Activated naive CD4-positive, alpha-beta T cell treated with anti-CD3 and anti-CD28 coated beads for 36 hours (primary cell): ENCODE measurements at regions not wholly inside any gene's neighbourhood (a gene's known extent, or its start where the extent isn't known, plus 50 kb on each side); places are given as distances from the start of the nearest gene placed in this dataset.

Source experiments
- CTCF ChIA-PET: fragments of 350-600 bp; sonication (Branson Sonifier 250); formaldehyde crosslinking; loops from one replicate; lab custom pipeline; 2021; ENCODE audit warnings: antibody characterized with exemption; lab: Charles Lee
- DNase-seq: peaks from one replicate; pipeline ENCODE4 v3.0.0-alpha.2; 2020
- H3K27ac Mint-ChIP-seq: one replicate; pipeline ENCODE4 v1.8.0; 2021; ENCODE audit warnings: mild to moderate bottlenecking, mixed read lengths
- H3K27me3 Mint-ChIP-seq: one replicate; pipeline ENCODE4 v1.8.0; 2021; ENCODE audit warnings: low read depth, mixed read lengths
- H3K36me3 Mint-ChIP-seq: one replicate; pipeline ENCODE4 v1.8.0; 2021; ENCODE audit warnings: low read depth, mixed read lengths
- H3K4me1 Mint-ChIP-seq: one replicate; pipeline ENCODE4 v1.8.0; 2021; ENCODE audit warnings: low read depth, mixed read lengths
- H3K4me3 Mint-ChIP-seq: one replicate; pipeline ENCODE4 v1.8.0; 2021; ENCODE audit warnings: mild to moderate bottlenecking, moderate library complexity, mixed read lengths
- H3K9me3 Mint-ChIP-seq: one replicate; pipeline ENCODE4 v1.8.0; 2021; ENCODE audit warnings: mixed read lengths
- intact Hi-C: fragments of 100-400 bp; cut with micrococcal nuclease; formaldehyde crosslinking; loops from one replicate; pipeline ENCODE4 v1.15.1; 2023

DNA sequence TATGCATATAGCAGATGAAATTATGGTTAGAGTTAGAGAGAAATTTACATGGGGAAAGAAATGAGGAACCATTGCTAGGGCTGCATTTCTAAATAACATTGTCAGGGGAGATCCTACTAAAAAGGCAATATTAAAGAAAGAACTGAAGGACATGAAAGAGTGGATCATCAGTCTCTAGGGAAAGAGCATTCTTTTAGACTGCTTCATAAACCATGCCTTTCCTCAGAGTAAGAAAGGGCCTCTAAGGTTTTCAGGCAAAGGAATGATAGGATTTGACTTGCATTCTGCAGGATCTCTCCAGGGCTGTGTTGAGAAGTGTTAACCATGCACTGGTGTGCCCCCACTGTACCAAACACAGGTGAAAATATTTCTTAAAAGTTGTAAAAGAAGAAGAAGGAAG, 385.4 kb upstream of the MAD2L1 start:
- no peaks in the 10 kb centered on the region for H3K4me1 Mint-ChIP-seq
- CTCF ChIA-PET = no interaction called here
- DNase-seq = no peak
- H3K36me3 Mint-ChIP-seq = no peaks in the 10 kb centered on the region
- H3K27ac Mint-ChIP-seq = no peak overlapping the region
- H3K9me3 Mint-ChIP-seq = no peaks in the 10 kb centered on the region
- no peak overlapping the region for H3K4me3 Mint-ChIP-seq
- peaks cover 6% of the 10 kb centered on the region for H3K27me3 Mint-ChIP-seq
- intact Hi-C loops = no loop called here

DNA sequence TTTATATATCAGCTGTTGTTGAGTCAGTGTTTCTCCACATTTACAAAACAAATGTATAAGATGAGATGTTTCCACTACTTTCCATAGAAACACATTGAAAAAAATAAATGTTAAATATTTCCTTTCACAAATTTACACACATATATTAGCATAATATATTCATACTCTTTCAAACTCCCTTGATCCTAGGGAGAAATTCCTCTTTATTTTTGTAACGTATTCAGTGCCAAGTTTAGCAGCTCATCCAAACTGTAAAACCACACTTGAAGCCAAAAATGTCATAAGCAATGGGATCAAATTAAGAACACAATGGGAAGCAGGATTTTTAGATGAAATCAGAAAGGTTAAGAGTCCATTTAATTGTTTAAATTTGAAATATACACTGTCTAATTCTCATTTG, 381.1 kb upstream of the MAD2L1 start:
- no peaks in the 10 kb centered on the region for H3K9me3 Mint-ChIP-seq
- H3K27me3 Mint-ChIP-seq = peaks cover 6% of the 10 kb centered on the region
- H3K27ac Mint-ChIP-seq = no peak overlapping the region
- intact Hi-C loops = no loop called here
- no peaks in the 10 kb centered on the region for H3K36me3 Mint-ChIP-seq
- no peak for DNase-seq
- CTCF ChIA-PET = no interaction called here
- no peaks in the 10 kb centered on the region for H3K4me1 Mint-ChIP-seq
- no peak overlapping the region for H3K4me3 Mint-ChIP-seq

DNA sequence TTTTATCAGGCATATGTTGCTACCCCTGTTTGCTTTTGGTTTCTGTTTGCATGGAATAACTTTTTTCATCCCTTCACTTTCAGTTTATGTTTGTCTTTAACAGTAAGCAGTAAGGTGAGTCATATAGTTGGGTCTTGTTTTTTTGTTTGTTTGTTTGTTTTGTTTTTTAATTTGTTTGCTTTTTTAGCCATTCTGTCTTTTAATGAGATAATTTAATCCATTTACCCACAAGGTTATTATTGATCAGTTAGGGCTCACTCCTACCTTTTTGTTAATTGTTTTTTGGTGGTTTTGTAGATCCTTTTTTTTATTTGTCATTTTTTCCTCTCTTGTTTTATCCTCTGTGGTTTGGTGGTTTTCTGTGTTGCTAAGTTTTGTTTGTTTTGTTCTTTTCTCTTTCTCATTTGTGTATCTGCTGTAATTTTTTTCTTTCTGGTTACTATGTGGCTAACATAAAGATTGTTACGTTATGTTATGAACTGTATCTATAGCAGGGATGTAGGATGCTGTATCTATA, 379.5 kb upstream of the MAD2L1 start:
- H3K36me3 Mint-ChIP-seq = no peaks in the 10 kb centered on the region
- no peak overlapping the region for H3K27ac Mint-ChIP-seq
- H3K4me1 Mint-ChIP-seq = no peaks in the 10 kb centered on the region
- CTCF ChIA-PET = no interaction called here
- H3K4me3 Mint-ChIP-seq = no peak overlapping the region
- H3K27me3 Mint-ChIP-seq = peaks cover 7% of the 10 kb centered on the region
- H3K9me3 Mint-ChIP-seq = no peaks in the 10 kb centered on the region
- intact Hi-C loops = no loop called here
- no peak for DNase-seq

DNA sequence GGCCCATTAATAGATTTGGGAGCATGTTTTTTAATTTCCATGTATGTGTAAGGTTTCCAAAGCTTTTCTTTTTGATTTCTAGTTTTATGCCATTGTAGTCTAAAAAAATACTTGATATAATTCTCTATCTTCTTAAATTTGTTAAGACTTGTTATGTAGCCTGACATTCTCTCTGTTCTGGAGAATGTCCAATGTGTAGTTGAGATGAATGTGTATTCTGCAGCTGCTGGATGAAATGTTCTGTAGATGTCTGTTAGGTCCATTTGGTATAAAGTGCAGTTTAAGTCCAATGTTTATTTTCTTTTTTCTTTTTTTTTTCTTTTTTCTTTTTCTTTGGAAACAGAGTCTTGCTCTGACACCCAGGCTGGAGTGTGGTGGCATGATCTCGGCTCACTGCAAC, 378.5 kb upstream of the MAD2L1 start:
- no peak for DNase-seq
- Mint-ChIP-seq H3K9me3 (no peaks in the 10 kb centered on the region), H3K4me1 (no peaks in the 10 kb centered on the region), H3K27ac (no peak overlapping the region), H3K36me3 (no peaks in the 10 kb centered on the region), H3K4me3 (no peak overlapping the region), H3K27me3 (peaks cover 5% of the 10 kb centered on the region)
- intact Hi-C loops = no loop called here
- CTCF ChIA-PET = no interaction called here

GRCh38 chr4:120443116-120443515, 376.5 kb upstream of the MAD2L1 start:
- CTCF ChIA-PET = no interaction called here

GRCh38 chr4:120440730-120441129, 374.1 kb upstream of the MAD2L1 start:
- H3K36me3 Mint-ChIP-seq = no peaks in the 10 kb centered on the region
- H3K27ac Mint-ChIP-seq = no peak overlapping the region
- CTCF ChIA-PET = no interaction called here
- intact Hi-C loops = no loop called here
- H3K27me3 Mint-ChIP-seq = peaks cover 2% of the 10 kb centered on the region
- H3K4me1 Mint-ChIP-seq = no peaks in the 10 kb centered on the region
- H3K4me3 Mint-ChIP-seq = no peak overlapping the region
- DNase-seq = no peak
- no peaks in the 10 kb centered on the region for H3K9me3 Mint-ChIP-seq

More at GRCh38 chr4:120443116-120443515, 376.5 kb upstream of the MAD2L1 start:
- H3K9me3 Mint-ChIP-seq = no peaks in the 10 kb centered on the region
- no peaks in the 10 kb centered on the region for H3K36me3 Mint-ChIP-seq
- intact Hi-C loops = no loop called here
- no peaks in the 10 kb centered on the region for H3K4me1 Mint-ChIP-seq
- H3K4me3 Mint-ChIP-seq = no peak overlapping the region
- peaks cover 2% of the 10 kb centered on the region for H3K27me3 Mint-ChIP-seq
- DNase-seq = no peak
- no peak overlapping the region for H3K27ac Mint-ChIP-seq

GRCh38 chr4:120435179-120435578, 368.5 kb upstream of the MAD2L1 start:
- H3K27ac Mint-ChIP-seq = no peak overlapping the region
- H3K4me3 Mint-ChIP-seq = no peak overlapping the region
- DNase-seq = no peak
- peaks cover 5% of the 10 kb centered on the region for H3K27me3 Mint-ChIP-seq
- no peaks in the 10 kb centered on the region for H3K36me3 Mint-ChIP-seq
- H3K9me3 Mint-ChIP-seq = no peaks in the 10 kb centered on the region
- intact Hi-C loops = no loop called here
- H3K4me1 Mint-ChIP-seq = no peaks in the 10 kb centered on the region
- CTCF ChIA-PET = no interaction called here

DNA sequence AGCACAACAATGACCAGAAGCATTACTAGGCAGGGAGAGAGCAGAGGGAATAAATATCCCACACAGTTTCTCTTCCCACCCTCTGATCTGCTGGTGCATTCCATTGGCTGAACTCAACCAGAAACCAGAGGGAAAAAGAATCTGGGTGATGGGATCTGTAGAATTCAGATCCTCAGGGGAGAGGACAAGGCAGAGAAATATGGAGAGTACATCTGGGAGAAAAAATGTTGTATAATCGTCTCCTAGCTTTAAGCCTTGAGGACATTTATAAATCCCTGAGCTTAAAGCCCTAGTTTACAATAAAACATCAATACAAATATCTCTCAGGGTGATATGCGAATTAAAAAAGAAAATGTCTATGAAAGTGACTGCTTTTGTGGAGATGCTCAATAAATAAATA, 368.1 kb upstream of the MAD2L1 start:
- Mint-ChIP-seq H3K27me3 (peaks cover 5% of the 10 kb centered on the region), H3K4me1 (no peaks in the 10 kb centered on the region), H3K27ac (no peak overlapping the region), H3K9me3 (no peaks in the 10 kb centered on the region), H3K36me3 (no peaks in the 10 kb centered on the region), H3K4me3 (no peak overlapping the region)
- intact Hi-C loops = no loop called here
- DNase-seq = no peak
- CTCF ChIA-PET = interaction anchor here (0.6 kb wide), 1 partner anchor 599 kb away, joined by 3 read pairs; no protein-coding TSS in a partner anchor

- no peaks in the 10 kb centered on the region for H3K9me3 Mint-ChIP-seq
- H3K36me3 Mint-ChIP-seq = no peaks in the 10 kb centered on the region
- no peak overlapping the region for H3K4me3 Mint-ChIP-seq
- CTCF ChIA-PET = no interaction called here
- no peaks in the 10 kb centered on the region for H3K4me1 Mint-ChIP-seq
- peaks cover 5% of the 10 kb centered on the region for H3K27me3 Mint-ChIP-seq
- no peak for DNase-seq
- no peak overlapping the region for H3K27ac Mint-ChIP-seq
- intact Hi-C loops = no loop called here
Observed at GRCh38 chr4:120432301-120432860, 365.7 kb upstream of the MAD2L1 start.

DNA sequence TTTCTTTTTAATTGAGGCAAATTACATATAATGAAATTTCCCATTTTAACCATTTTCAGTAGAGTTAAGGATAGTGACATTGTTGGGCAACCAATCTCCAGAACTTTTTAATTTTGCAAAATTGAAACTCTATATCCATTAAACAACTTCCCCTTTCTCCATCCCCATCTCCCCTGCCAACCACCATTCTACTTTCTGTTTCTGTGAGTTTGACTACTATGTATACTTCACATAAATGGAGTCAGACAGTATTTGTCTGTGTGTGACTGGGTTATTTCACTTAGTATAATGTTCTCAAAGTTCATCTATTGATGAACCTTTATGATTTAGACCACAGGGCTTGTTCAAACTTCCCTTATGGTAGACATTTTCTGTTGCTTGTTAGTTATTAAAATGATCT, 364.5 kb upstream of the MAD2L1 start:
- Mint-ChIP-seq H3K27ac (no peak overlapping the region), H3K27me3 (peaks cover 5% of the 10 kb centered on the region), H3K4me3 (no peak overlapping the region), H3K9me3 (no peaks in the 10 kb centered on the region), H3K36me3 (no peaks in the 10 kb centered on the region), H3K4me1 (no peaks in the 10 kb centered on the region)
- intact Hi-C loops = no loop called here
- DNase-seq = no peak
- CTCF ChIA-PET = no interaction called here

GRCh38 chr4:120418146-120418545, 351.5 kb upstream of the MAD2L1 start:
- no peak for DNase-seq
- H3K4me1 Mint-ChIP-seq = no peaks in the 10 kb centered on the region
- CTCF ChIA-PET = no interaction called here
- intact Hi-C loops = no loop called here
- H3K9me3 Mint-ChIP-seq = peaks cover 16% of the 10 kb centered on the region
- H3K27me3 Mint-ChIP-seq = no peaks in the 10 kb centered on the region
- H3K36me3 Mint-ChIP-seq = no peaks in the 10 kb centered on the region
- no peak overlapping the region for H3K4me3 Mint-ChIP-seq
- no peak overlapping the region for H3K27ac Mint-ChIP-seq

DNA sequence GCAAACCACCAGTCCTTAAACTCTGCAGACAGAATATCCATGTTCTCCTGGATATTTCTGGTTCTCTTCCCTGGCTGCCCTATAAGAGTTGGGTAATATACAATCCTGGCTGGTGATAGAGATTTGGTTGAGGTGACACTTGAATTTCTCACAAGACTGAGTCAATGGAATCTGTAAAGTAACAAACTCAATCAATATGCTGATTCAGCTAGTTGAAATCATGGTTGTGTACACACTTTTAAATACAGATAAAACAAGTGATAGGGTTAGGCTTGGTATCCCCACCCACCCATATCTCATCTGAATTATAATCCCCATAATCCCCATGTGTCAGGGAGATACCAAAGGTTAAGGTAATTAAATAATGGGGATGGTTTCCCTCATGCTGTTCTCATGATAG, 349.2 kb upstream of the MAD2L1 start:
- intact Hi-C loops = no loop called here
- Mint-ChIP-seq H3K9me3 (peaks cover 19% of the 10 kb centered on the region), H3K36me3 (no peaks in the 10 kb centered on the region), H3K27ac (no peak overlapping the region), H3K27me3 (no peaks in the 10 kb centered on the region), H3K4me3 (no peak overlapping the region), H3K4me1 (no peaks in the 10 kb centered on the region)
- CTCF ChIA-PET = no interaction called here
- DNase-seq = no peak

- Mint-ChIP-seq H3K9me3 (peaks cover 19% of the 10 kb centered on the region), H3K36me3 (no peaks in the 10 kb centered on the region), H3K4me1 (no peaks in the 10 kb centered on the region), H3K4me3 (no peak overlapping the region), H3K27me3 (no peaks in the 10 kb centered on the region), H3K27ac (no peak overlapping the region)
- CTCF ChIA-PET = no interaction called here
- intact Hi-C loops = no loop called here
- no peak for DNase-seq
Observed at GRCh38 chr4:120406960-120407359, 340.3 kb upstream of the MAD2L1 start.
